Fibroblast of upper back skin (primary cell): ENCODE measurements at regions not wholly inside any gene's neighbourhood (a gene's known extent, or its start where the extent isn't known, plus 50 kb on each side); places are given as distances from the start of the nearest gene placed in this dataset.

Experiments
- DNase-seq: peaks from one replicate; pipeline ENCODE4 v3.0.0-alpha.2; 2013

DNA sequence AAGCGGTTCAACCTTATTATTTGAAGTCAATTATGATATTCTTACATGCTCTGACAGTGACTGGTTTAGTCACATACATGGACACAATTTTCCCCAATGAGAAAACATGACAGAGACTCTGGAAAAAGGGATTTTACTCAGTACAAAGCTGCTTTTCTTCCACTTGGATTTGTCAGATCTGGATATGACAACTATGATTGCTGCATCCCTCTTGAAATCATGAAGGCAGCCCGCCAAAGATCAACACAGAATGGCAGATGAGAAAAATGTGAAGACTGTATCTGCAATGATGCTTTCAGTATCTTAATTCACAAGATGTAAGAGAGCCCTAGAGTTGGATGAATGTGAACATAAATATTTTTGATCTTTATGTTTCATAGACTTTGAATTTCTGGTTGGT, 439.6 kb downstream of the CDH8 start:
- DNase-seq = no peak

DNA sequence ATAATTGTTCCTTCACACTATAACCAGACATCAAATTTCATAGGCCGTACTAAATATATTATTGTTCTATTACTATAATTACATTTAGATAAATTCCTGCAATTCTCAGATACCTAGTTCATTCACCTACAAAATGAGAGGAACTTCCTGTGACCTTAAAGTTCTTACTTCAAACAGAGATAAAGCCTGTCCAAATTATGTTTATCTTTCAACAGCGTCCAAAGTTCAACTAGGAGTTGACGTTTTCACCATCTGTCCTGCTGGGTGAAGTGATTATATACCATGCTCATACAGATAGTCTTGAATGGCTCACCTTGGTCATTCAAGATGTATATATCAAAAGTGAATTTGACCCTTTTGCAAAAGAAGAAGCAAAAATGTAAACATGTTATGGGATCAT, 440.6 kb downstream of the CDH8 start:
- DNase-seq = no peak

DNA sequence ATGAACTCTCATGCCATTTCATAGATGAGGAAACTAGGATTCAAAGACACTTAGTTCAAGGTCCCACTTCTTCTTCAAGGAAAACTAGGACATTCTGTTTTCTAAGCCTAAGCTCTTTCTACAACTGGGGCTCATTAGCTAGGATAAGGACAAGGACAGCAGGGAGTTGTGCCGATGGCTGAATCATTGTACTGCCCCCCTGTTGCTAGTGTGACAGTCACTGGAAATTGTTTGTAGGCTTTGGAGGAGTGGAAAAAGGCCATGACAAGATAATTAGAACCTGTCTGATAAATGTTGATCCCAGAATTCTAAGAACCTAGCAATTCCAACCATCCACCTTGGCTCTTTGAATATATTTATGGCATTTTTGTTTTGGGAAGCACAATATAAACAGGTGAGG, 445.7 kb downstream of the CDH8 start:
- no peak for DNase-seq

- no peak for DNase-seq
These were observed 448.7 kb downstream of the CDH8 start for GRCh38 chr16:61587526-61587925.

- DNase-seq = no peak
These were observed 454.7 kb downstream of the CDH8 start for GRCh38 chr16:61581417-61582046.

- DNase-seq = no peak
These were observed 455.7 kb downstream of the CDH8 start for GRCh38 chr16:61580579-61580978.

DNA sequence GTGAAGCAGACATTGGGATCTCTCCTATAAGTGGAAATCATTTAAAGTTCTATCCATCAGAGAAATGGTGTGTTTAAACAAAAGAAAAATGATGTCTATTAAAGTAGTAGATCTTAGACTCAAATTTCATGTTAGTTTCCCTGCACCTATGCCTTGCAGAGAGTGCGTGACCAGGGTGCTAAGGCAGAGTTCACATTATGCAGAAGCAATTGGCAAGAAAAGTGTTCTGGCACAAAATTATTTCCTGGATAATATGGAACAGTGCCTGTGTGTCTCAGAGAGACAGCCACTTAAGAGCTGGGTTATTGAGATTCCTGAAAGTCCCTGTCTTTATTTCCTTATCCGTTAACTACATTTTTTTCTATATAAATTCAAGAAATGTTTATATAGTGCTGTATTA, 457.0 kb downstream of the CDH8 start:
- DNase-seq = no peak

- DNase-seq = no peak
These were observed 459.8 kb downstream of the CDH8 start for GRCh38 chr16:61576476-61576875.

- DNase-seq = no peak
These were observed 460.6 kb downstream of the CDH8 start for GRCh38 chr16:61575617-61576016.

GRCh38 chr16:61569028-61569427, 467.2 kb downstream of the CDH8 start:
- no peak for DNase-seq

GRCh38 chr16:61564716-61565115, 471.5 kb downstream of the CDH8 start:
- DNase-seq = no peak

DNA sequence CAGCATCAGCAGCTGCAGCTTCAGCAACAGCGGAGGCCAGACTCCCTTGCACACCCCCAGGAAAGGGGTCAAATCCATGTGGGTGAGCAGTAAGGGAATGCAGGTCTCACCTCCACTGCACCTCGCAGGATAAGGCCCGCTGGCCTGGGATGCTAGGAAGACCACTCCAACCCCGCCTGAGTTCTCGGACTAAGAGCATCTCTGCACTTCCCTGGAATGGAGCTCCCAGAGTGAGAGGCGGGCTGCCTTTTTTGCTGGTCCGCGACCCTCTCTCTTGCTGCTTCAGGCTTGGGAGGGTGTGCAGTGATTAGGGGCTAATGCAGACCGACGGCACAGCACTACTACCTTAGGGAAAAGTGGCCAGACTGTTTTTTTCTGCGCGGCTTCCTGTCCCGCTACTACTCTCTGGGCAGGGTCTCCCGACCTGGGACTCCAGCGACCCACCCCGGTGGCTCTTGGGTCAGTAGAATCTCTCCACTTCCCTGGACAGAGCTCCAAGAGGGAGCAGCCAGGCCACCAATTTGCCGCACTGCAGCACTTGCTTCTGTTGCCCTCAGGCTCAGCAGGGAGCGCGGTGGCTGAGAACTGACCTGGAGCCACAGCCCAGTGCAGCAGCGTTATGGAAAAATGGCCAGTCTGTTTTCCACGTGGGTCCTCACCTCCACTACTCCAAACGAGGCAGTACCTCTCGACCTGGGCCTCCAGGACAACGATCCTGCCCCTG, 480.4 kb downstream of the CDH8 start:
- no peak for DNase-seq

- DNase-seq = no peak
These were observed 486.9 kb downstream of the CDH8 start for GRCh38 chr16:61549327-61549726.

DNA sequence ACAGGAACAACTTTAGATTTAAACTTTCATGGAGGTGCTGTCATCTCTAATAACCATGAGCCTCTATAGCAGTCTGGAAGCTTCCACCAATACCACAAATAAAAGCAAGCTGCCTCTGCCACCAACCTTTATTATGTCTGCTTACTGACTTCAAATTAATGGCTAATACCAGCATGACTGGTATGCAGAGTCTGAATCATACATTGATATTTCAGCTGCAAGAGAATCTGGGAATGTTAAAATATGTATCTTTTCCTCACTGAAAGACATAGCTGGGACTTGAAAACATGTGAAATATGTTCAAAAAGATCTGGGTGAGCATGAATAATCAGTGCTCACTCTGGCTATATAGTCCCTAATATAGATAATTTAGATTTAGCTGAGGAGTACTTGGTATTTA, 488.6 kb downstream of the CDH8 start:
- no peak for DNase-seq

GRCh38 chr16:61544165-61544564, 492.1 kb downstream of the CDH8 start:
- no peak for DNase-seq

DNA sequence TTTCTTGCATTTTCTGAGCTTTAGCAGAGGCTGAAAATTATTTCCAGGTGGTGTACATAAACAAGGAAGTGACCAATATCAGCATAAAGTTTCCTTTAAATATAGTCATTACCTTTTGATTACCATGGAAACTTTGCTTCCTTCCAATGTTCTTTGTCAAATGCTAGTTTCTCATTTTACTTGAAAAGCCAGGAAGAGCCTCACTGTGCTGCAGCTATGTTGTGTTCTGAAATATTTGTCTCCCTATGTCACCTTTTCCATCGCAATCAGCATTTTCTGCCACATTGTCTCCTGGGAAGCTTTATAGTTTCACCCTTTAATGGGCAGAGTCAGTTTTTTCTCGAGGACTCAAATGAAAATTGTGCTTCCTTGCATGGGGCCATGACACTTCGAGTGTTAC, 496.0 kb downstream of the CDH8 start:
- DNase-seq = no peak

DNA sequence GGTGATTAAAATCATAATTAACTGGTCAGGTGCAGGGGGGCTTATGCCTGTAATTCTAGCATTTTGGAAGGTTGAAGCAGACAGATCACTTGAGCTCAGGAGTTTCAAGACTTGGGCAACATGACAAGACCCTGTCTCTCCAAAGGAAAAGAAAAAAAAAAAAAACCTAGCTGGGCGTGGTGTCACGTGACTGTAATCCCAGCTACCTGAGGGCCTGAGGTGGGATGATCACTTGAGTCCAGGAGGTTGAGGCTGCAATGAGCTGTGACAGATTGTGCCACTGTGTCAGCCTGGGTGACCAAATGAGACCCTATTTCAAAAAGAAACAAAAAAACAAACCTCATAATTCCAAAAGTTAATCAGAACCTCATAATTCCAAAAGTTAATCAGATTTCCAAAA, 505.5 kb downstream of the CDH8 start:
- DNase-seq = no peak

DNA sequence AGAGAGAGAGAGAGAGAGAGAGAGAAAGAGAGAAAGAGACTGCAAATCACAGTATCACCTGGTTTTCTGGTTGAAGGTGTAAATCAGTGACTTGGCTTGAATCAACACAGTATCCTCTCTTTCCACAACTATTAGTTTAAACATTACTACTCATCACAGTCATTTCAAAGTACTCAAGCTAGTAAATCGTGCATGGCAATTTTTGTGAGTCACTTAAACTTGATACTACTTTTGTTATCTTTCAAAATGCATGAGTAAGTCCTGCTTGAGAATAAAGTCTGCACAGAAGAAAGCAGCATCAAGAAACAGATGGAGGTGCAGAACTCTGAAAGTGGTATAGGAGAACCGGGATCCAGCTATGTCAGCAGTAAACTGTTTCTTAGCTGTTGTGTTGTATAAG, 535.4 kb downstream of the CDH8 start:
- DNase-seq = no peak

GRCh38 chr16:61480250-61480649, 556.0 kb downstream of the CDH8 start:
- DNase-seq = no peak

DNA sequence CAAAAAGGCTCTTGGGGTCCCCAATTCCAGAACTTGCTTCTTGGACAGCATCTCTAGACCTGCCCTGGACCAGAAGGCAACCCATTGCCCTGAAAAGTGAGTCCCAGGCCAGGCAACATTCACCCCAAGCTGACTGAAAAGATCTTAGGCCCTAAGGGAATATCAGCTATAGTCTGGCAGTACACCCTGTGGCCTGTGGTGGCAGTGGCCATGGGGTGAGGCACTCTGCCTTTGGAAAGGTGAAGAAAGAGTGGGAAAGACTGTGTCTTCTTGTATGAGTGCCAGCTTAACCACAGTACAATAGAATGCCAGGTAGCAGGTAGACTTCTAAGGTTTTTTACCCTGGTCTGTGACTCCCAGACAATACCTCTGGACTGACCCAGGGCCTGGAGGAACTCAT, 564.5 kb downstream of the CDH8 start:
- DNase-seq = no peak

DNA sequence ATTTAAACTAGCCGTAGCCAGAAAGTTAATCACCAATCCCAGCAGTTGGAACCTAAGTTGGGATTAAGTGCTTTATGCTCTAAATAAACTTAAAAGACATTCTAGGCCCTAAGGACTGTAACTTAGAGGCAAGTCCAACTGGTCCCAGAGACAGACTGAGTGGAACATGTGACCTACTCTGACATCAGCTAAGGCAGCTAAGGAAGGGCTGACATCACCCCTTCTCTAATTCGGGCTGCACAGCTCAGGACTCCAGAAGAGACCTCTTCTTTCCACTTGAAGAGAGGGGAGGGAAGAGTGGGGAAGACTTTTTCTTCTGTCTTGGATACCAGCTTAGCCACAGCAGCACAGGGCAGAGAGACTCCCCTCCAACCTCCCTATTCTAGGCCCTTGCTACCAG, 565.2 kb downstream of the CDH8 start:
- no peak for DNase-seq

- no peak for DNase-seq
These were observed 571.0 kb downstream of the CDH8 start for GRCh38 chr16:61465285-61465684.

GRCh38 chr16:61460020-61460419, 576.2 kb downstream of the CDH8 start:
- DNase-seq = no peak

DNA sequence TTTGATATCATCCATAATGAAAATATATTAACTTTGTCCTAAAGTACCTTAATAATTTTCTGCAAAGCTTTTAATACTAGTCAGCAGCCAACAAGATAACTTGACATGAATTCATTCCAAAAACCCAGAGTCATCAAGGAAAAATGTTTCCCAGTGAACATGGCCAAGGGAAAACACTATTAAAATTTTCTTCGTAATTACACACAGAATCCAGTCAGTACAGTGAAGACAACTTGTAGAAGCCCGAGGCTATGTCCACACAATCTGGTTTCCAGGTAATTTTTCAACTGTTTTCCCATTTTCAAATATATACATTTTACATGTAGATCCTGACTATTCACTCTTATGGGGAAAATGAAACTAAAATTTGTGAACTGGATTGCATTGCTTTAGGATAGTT, 600.9 kb downstream of the CDH8 start:
- DNase-seq = peak; percentile 5

GRCh38 chr16:61432421-61432820, 603.8 kb downstream of the CDH8 start:
- peak; percentile 12 for DNase-seq
